HCT116 (cell line): ENCODE measurements at regions not wholly inside any gene's neighbourhood (a gene's known extent, or its start where the extent isn't known, plus 50 kb on each side); places are given as distances from the start of the nearest gene placed in this dataset.

ENCODE experiments used
- CEBPB ChIP-seq: IDR thresholded peaks from 2 replicates; pipeline ENCODE4 v1.6.1; 2012; ENCODE audit warnings: low read depth
- EZH2 ChIP-seq: fragments of 200-600 bp; sonication (generic); IDR thresholded peaks from 2 replicates; pipeline ENCODE4 v1.6.1; 2017; ENCODE audit warnings: antibody characterized with exemption, mixed run types
- EZH2phosphoT487 ChIP-seq: fragments of 200-600 bp; IDR thresholded peaks from 2 replicates; pipeline ENCODE4 v1.6.1; 2018; ENCODE audit warnings: antibody characterized with exemption, borderline replicate concordance
- JUND ChIP-seq: IDR thresholded peaks from 2 replicates; pipeline ENCODE4 v1.6.1; 2012
- POLR2A ChIP-seq: IDR thresholded peaks from 2 replicates; pipeline ENCODE4 v1.7.0; 2011; ENCODE audit warnings: borderline replicate concordance; ENCODE audit not compliant: insufficient read depth, insufficient read length; ENCODE audit errors: extremely low read depth
- POLR2AphosphoS5 ChIP-seq: IDR thresholded peaks from 2 replicates; pipeline ENCODE4 v1.6.1; 2011; ENCODE audit warnings: mild to moderate bottlenecking, low read depth, low read length, moderate library complexity
- SRF ChIP-seq: IDR thresholded peaks from 2 replicates; pipeline ENCODE4 v1.6.1; 2012; ENCODE audit warnings: low read depth
- TCF7L2 ChIP-seq: IDR thresholded peaks from 2 replicates; pipeline ENCODE4 v1.7.0; 2011; ENCODE audit warnings: borderline replicate concordance, inconsistent platforms; ENCODE audit not compliant: insufficient read depth, insufficient read length; ENCODE audit errors: extremely low read depth
- YY1 ChIP-seq: IDR thresholded peaks from 2 replicates; pipeline ENCODE4 v1.6.1; 2011; ENCODE audit warnings: low read length, low read depth, moderate library complexity, mild to moderate bottlenecking; ENCODE audit not compliant: insufficient replicate concordance; ENCODE audit errors: extremely low read depth
- ZNF274 ChIP-seq: fragments of 200-500 bp; sonication (Bioruptor generic); IDR thresholded peaks from 2 replicates; pipeline ENCODE4 v1.6.1; 2014; ENCODE audit warnings: mild to moderate bottlenecking, low read depth, low read length, inconsistent platforms
- TF ChIP-seq, protein P1 (sequence below): IDR thresholded peaks from 2 replicates; pipeline ENCODE4 v1.6.1; 2012; ENCODE audit warnings: low read depth
- TF ChIP-seq, protein P2 (sequence below), 3 experiments: fragments of 200-600 bp in 1 of 3; sonication (generic) in 1 of 3; IDR thresholded peaks in 2 of 3; conservative IDR thresholded peaks in 1 of 3; 2 replicates each; pipeline ENCODE4 v1.5.1; 2012 to 2017; ENCODE audit warnings: low read depth in 2 of 3, low read length in 2 of 3, antibody characterized with exemption in 1 of 3, borderline replicate concordance in 1 of 3, control low read depth in 1 of 3, mild to moderate bottlenecking in 1 of 3, mixed read lengths in 1 of 3, mixed run types in 1 of 3, moderate library complexity in 1 of 3; ENCODE audit not compliant: insufficient read depth in 1 of 3
- TF ChIP-seq, protein P3 (sequence below): IDR thresholded peaks from 2 replicates; pipeline ENCODE4 v1.6.1; 2012
- TF ChIP-seq, protein P4 (sequence below): IDR thresholded peaks from 2 replicates; pipeline ENCODE4 v1.6.1; 2012

DNA sequence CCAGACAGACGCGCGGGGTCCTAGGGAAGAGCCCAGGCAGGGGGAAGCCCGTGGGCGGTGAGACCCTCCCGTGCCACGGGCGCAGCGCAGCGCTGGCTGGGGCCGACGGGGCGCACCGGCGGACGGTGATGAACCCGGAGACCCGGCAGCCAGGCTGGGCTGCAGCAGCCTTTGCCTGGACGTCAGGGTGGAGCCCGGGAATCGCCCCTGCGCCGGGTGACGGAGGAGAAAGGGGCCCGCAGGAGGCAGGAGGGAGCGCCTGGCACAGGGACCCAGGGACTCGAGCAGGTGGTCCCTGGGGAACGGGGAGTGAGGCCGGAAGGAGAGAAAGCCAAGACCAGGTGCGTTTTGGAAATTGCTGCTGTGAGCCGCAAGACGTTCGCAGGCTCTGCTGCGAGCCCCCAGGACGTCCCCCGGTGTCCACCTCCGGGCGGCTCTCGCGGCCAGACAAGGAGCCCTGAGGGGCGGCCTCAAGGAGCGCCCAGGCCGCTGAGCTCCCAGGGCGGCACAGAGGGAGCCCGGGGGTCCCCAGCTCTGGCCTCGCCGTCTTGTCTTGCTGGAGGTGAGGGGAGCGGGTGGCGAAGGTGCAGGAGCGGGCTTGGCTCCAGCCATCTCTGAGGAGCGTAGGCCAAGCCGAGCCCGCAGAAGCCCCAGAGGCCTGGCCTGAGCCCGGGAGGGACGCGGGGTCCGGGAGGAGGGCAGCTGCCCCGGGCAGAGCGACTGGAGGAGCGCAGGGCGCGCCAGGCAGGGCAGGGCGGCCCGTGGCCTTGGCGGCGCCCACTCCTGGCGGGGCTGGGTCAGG is 191.2 kb upstream of the PDE10A start:
- TF ChIP-seq POLR2A (no peak), ZNF274 (no peak), YY1 (no peak), TCF7L2 (no peak), EZH2 (no peak), POLR2AphosphoS5 (no peak), CEBPB (no peak), EZH2phosphoT487 (no peak), SRF (no peak), JUND (no peak)
- TF ChIP-seq, protein P1, sequence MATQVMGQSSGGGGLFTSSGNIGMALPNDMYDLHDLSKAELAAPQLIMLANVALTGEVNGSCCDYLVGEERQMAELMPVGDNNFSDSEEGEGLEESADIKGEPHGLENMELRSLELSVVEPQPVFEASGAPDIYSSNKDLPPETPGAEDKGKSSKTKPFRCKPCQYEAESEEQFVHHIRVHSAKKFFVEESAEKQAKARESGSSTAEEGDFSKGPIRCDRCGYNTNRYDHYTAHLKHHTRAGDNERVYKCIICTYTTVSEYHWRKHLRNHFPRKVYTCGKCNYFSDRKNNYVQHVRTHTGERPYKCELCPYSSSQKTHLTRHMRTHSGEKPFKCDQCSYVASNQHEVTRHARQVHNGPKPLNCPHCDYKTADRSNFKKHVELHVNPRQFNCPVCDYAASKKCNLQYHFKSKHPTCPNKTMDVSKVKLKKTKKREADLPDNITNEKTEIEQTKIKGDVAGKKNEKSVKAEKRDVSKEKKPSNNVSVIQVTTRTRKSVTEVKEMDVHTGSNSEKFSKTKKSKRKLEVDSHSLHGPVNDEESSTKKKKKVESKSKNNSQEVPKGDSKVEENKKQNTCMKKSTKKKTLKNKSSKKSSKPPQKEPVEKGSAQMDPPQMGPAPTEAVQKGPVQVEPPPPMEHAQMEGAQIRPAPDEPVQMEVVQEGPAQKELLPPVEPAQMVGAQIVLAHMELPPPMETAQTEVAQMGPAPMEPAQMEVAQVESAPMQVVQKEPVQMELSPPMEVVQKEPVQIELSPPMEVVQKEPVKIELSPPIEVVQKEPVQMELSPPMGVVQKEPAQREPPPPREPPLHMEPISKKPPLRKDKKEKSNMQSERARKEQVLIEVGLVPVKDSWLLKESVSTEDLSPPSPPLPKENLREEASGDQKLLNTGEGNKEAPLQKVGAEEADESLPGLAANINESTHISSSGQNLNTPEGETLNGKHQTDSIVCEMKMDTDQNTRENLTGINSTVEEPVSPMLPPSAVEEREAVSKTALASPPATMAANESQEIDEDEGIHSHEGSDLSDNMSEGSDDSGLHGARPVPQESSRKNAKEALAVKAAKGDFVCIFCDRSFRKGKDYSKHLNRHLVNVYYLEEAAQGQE, result no peak
- TF ChIP-seq, protein P2, sequence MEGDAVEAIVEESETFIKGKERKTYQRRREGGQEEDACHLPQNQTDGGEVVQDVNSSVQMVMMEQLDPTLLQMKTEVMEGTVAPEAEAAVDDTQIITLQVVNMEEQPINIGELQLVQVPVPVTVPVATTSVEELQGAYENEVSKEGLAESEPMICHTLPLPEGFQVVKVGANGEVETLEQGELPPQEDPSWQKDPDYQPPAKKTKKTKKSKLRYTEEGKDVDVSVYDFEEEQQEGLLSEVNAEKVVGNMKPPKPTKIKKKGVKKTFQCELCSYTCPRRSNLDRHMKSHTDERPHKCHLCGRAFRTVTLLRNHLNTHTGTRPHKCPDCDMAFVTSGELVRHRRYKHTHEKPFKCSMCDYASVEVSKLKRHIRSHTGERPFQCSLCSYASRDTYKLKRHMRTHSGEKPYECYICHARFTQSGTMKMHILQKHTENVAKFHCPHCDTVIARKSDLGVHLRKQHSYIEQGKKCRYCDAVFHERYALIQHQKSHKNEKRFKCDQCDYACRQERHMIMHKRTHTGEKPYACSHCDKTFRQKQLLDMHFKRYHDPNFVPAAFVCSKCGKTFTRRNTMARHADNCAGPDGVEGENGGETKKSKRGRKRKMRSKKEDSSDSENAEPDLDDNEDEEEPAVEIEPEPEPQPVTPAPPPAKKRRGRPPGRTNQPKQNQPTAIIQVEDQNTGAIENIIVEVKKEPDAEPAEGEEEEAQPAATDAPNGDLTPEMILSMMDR (IDR thresholded peaks at IDR 0.05 in 2 of 3, conservative IDR thresholded peaks at IDR 0.05 in 1 of 3; ENCODE audit: borderline replicate concordance in 1 of 3, insufficient read depth in 1 of 3, low read depth in 2 of 3, low read length in 2 of 3), result no peak
- TF ChIP-seq, protein P3, sequence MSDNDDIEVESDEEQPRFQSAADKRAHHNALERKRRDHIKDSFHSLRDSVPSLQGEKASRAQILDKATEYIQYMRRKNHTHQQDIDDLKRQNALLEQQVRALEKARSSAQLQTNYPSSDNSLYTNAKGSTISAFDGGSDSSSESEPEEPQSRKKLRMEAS, result no peak
- TF ChIP-seq, protein P4, sequence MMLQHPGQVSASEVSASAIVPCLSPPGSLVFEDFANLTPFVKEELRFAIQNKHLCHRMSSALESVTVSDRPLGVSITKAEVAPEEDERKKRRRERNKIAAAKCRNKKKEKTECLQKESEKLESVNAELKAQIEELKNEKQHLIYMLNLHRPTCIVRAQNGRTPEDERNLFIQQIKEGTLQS, result no peak
